OCI-LY1 (cell line): ENCODE measurements at regions not wholly inside any gene's neighbourhood (a gene's known extent, or its start where the extent isn't known, plus 50 kb on each side); places are given as distances from the start of the nearest gene placed in this dataset.

Source experiments
- H2AFZ ChIP-seq: fragments of 200-600 bp; sonication (generic), shearing (Covaris generic); 2 replicates; pipeline ENCODE4 v1.6.0; 2014; ENCODE audit warnings: antibody characterized with exemption, mild to moderate bottlenecking, low read length
- H3F3A ChIP-seq: fragments of 200-600 bp; sonication (generic), shearing (Covaris generic); 2 replicates; pipeline ENCODE4 v1.6.0; 2014; ENCODE audit warnings: mild to moderate bottlenecking, antibody characterized with exemption, low read length, moderate library complexity; ENCODE audit not compliant: insufficient read depth
- H3K27ac ChIP-seq: fragments of 200-600 bp; sonication (generic); 2 replicates; pipeline ENCODE4 v1.5.1; 2014; ENCODE audit warnings: low read length, mixed run types, mild to moderate bottlenecking, low read depth; ENCODE audit not compliant: poor library complexity, severe bottlenecking
- H3K27me3 ChIP-seq: fragments of 200-600 bp; sonication (generic); 2 replicates; pipeline ENCODE4 v1.6.0; 2014; ENCODE audit warnings: antibody characterized with exemption, mild to moderate bottlenecking, low read length, moderate library complexity; ENCODE audit not compliant: insufficient read depth
- H3K36me3 ChIP-seq: fragments of 200-600 bp; sonication (generic); 2 replicates; pipeline ENCODE4 v1.6.1; 2014; ENCODE audit warnings: mild to moderate bottlenecking, antibody characterized with exemption, low read length, moderate library complexity, mixed read lengths; ENCODE audit not compliant: insufficient read depth
- H3K4me1 ChIP-seq: fragments of 200-600 bp; sonication (generic); 2 replicates; pipeline ENCODE4 v1.5.1; 2014; ENCODE audit warnings: mild to moderate bottlenecking, low read length, moderate library complexity; ENCODE audit not compliant: insufficient read depth, severe bottlenecking
- H3K4me2 ChIP-seq: fragments of 200-600 bp; sonication (generic), shearing (Covaris generic); 2 replicates; pipeline ENCODE4 v1.6.1; 2014; ENCODE audit warnings: low read length
- H3K4me3 ChIP-seq: fragments of 200-600 bp; sonication (generic); 2 replicates; pipeline ENCODE4 v1.5.1; 2014; ENCODE audit warnings: low read length, low read depth, mild to moderate bottlenecking, mixed read lengths; ENCODE audit not compliant: poor library complexity, severe bottlenecking
- H3K79me2 ChIP-seq: fragments of 200-600 bp; shearing (Covaris generic); 2 replicates; pipeline ENCODE4 v1.6.1; 2016; ENCODE audit warnings: mixed run types, low read length, mixed read lengths; ENCODE audit not compliant: insufficient read depth
- H3K9ac ChIP-seq: fragments of 200-600 bp; sonication (generic), shearing (Covaris generic); 2 replicates; pipeline ENCODE4 v1.6.1; 2014; ENCODE audit warnings: mild to moderate bottlenecking, low read length, mixed read lengths
- H3K9me2 ChIP-seq: fragments of 200-600 bp; sonication (generic), shearing (Covaris generic); 2 replicates; pipeline ENCODE4 v1.6.1; 2014; ENCODE audit warnings: low read depth, mild to moderate bottlenecking, low read length, mixed read lengths
- H3K9me3 ChIP-seq: fragments of 200-600 bp; shearing (Covaris generic); 2 replicates; pipeline ENCODE4 v1.6.1; 2014; ENCODE audit warnings: low read length, mixed read lengths
- H4K20me1 ChIP-seq: fragments of 200-600 bp; sonication (generic), shearing (Covaris generic); 2 replicates; pipeline ENCODE4 v1.6.0; 2016; ENCODE audit warnings: mild to moderate bottlenecking, low read length; ENCODE audit not compliant: insufficient read depth
- EZH2 ChIP-seq: fragments of 200-600 bp; sonication (generic), shearing (Covaris generic); IDR thresholded peaks from 2 replicates; pipeline ENCODE4 v1.8.0; 2017; ENCODE audit warnings: borderline replicate concordance, mixed run types, mild to moderate bottlenecking, antibody characterized with exemption, low read length, moderate library complexity, mixed read lengths
- TF ChIP-seq, protein P1 (sequence below): fragments of 200-600 bp; sonication (generic), shearing (Covaris generic); IDR thresholded peaks from 2 replicates; pipeline ENCODE4 v1.5.1; 2017; ENCODE audit warnings: mild to moderate bottlenecking, antibody characterized with exemption, low read length, moderate library complexity, mixed read lengths

DNA sequence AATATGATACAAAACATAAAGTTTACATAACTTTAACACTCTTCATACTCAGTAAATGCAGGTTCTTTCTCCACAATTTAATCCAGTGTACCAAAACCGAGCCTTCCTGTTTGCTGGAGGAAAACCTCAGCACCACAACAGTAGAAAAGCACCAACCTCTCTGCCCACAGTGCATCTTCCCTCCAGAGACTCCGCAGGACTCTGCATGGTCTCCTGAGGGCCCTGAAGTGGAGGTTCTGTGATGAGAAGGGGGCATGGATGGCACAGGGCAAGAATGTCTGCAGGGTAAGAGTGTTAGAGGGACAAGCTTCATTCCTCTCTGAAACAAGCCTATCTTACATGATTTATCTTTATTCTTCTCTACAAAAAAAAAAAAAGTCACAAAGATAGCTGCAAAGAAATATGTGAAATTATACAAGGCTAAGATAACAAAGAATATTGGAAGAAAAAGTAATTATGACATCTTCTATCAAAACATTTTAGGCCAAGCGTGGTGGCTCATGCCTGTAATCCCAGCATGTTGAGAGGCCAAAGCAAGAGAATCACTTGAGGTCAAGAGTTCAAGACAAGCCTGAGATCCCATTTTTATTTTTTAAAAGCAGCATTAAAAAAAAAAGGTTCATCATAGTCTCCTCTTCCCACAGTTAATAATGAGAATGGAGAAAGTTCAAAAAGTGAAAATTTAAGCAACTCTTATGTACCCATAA lies 102.0 kb downstream of the VPREB1 start:
- H3K4me1 ChIP-seq = peaks cover 12% of the 10 kb centered on the region
- H3K27ac ChIP-seq = no peak overlapping the region
- H3K27me3 ChIP-seq = no peaks in the 10 kb centered on the region
- no peak overlapping the region for H3K9ac ChIP-seq
- H3K79me2 ChIP-seq = no peaks in the 10 kb centered on the region
- no peaks in the 10 kb centered on the region for H3K9me3 ChIP-seq
- H3K36me3 ChIP-seq = no peaks in the 10 kb centered on the region
- no peak overlapping the region for H3K4me3 ChIP-seq
- H3K4me2 ChIP-seq = no peak overlapping the region
- TF ChIP-seq, protein P1, sequence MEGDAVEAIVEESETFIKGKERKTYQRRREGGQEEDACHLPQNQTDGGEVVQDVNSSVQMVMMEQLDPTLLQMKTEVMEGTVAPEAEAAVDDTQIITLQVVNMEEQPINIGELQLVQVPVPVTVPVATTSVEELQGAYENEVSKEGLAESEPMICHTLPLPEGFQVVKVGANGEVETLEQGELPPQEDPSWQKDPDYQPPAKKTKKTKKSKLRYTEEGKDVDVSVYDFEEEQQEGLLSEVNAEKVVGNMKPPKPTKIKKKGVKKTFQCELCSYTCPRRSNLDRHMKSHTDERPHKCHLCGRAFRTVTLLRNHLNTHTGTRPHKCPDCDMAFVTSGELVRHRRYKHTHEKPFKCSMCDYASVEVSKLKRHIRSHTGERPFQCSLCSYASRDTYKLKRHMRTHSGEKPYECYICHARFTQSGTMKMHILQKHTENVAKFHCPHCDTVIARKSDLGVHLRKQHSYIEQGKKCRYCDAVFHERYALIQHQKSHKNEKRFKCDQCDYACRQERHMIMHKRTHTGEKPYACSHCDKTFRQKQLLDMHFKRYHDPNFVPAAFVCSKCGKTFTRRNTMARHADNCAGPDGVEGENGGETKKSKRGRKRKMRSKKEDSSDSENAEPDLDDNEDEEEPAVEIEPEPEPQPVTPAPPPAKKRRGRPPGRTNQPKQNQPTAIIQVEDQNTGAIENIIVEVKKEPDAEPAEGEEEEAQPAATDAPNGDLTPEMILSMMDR = no peak
- no peak for TF ChIP-seq EZH2
- no peaks in the 10 kb centered on the region for H3K9me2 ChIP-seq
- no peak overlapping the region for H2AFZ ChIP-seq
- no peaks in the 10 kb centered on the region for H3F3A ChIP-seq
- no peaks in the 10 kb centered on the region for H4K20me1 ChIP-seq

DNA sequence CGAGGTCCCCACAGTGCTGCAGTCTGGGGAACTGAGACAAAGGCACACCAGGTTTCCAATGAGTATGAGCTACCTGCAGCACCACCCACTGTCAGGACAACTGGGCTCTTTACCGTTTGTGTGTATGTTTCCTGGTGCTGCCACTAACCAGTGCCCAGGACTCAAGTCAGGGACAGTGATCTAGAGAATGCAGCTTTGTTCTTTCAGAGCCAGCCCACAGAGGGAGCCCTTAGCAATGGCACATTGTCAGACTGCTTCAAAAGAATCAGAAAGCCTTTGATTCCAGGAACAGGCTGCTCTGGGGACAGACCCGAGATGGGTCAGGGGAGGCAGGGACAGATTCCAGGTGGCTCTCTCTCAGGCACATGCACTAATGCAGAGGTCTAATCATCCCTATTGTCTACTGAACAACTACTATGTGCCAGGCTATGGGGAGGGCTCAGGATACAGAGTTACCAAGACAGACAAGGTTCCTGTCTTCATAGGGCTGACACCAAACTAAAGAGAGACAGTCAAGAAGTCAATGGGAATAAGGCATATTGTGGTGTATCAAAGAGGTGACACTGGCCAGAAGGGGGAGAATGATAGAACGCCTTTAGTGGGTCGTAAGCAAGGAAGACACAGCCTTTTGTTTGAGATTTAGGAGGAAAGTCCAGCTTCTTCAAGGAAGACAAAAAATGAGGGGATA lies 103.7 kb downstream of the VPREB1 start:
- peaks cover 21% of the 10 kb centered on the region for H3K4me1 ChIP-seq
- H3K27ac ChIP-seq = no peak overlapping the region
- no peaks in the 10 kb centered on the region for H3K9me2 ChIP-seq
- no peak overlapping the region for H3K4me2 ChIP-seq
- H3K4me3 ChIP-seq = no peak overlapping the region
- no peak overlapping the region for H2AFZ ChIP-seq
- no peaks in the 10 kb centered on the region for H4K20me1 ChIP-seq
- H3K79me2 ChIP-seq = no peaks in the 10 kb centered on the region
- H3K9ac ChIP-seq = no peak overlapping the region
- H3F3A ChIP-seq = no peaks in the 10 kb centered on the region
- no peaks in the 10 kb centered on the region for H3K9me3 ChIP-seq
- no peaks in the 10 kb centered on the region for H3K36me3 ChIP-seq
- TF ChIP-seq EZH2 = no peak
- TF ChIP-seq, protein P1 = peak; percentile 66
- no peaks in the 10 kb centered on the region for H3K27me3 ChIP-seq

DNA sequence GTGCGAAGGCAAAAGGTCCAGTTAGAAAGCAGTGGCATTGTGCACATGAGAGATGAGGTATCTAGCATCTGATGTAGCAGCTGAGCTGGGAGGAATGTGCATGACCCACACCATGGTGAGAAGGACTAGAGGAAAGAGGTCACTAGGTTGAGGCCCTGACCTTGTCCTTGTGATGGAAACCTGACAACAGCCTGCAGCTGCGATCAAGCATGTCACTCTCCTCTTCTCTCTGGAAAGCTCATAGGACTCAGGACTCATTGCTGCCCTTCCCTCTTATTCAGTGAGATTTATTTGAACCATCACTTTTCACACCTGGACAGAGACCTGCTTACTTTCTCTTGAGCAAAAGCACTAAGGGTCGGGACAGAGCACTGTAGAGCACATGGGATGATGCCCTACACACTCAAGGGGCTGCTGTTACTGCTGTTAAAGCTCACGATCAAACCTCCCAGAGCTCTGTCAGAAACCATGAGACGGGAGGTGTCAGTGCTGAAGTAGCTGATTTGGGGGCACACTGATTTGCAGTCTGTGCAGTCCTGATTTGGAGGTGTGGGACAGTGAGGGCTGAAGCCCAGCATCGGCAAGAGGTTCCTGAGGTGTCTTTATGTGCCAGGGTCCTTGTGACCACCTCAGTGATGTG lies 104.3 kb downstream of the VPREB1 start:
- Histone ChIP-seq H3K4me1 (peaks cover 16% of the 10 kb centered on the region), H3K9me2 (no peaks in the 10 kb centered on the region), H2AFZ (no peak overlapping the region), H3K4me3 (no peak overlapping the region), H3K4me2 (no peak overlapping the region), H3K9me3 (no peaks in the 10 kb centered on the region), H3K36me3 (no peaks in the 10 kb centered on the region), H3K9ac (no peak overlapping the region), H3K27me3 (no peaks in the 10 kb centered on the region), H3F3A (no peaks in the 10 kb centered on the region), H3K79me2 (no peaks in the 10 kb centered on the region), H4K20me1 (no peaks in the 10 kb centered on the region), H3K27ac (no peak overlapping the region)
- TF ChIP-seq, protein P1 = no peak
- TF ChIP-seq EZH2 = no peak
